GM23338 (cell line): ENCODE measurements at regions not wholly inside any gene's neighbourhood (a gene's known extent, or its start where the extent isn't known, plus 50 kb on each side); places are given as distances from the start of the nearest gene placed in this dataset.

Source experiments
- ATAC-seq: fragments of 200-7000 bp; cut with Tn5 transposase; 3 replicates; pipeline ENCODE4 v1.9.1; 2020
- DNase-seq: peaks from one replicate; pipeline ENCODE4 v3.0.0-alpha.2; 2015; ENCODE audit warnings: low spot score
- H2AFZ ChIP-seq: fragments of 200-600 bp; sonication (generic); 2 replicates; pipeline ENCODE4 v1.8.0; 2016; ENCODE audit warnings: antibody characterized with exemption, mild to moderate bottlenecking, moderate library complexity
- H3F3A ChIP-seq: fragments of 200-600 bp; sonication (generic); replicated peaks from 2 replicates; pipeline ENCODE4 v1.8.0; 2017; ENCODE audit warnings: antibody characterized with exemption, mixed run types, low read depth
- H3K27ac ChIP-seq: fragments of 200-600 bp; sonication (generic); 2 replicates; pipeline ENCODE4 v1.6.1; 2016; ENCODE audit warnings: low read depth
- H3K27me3 ChIP-seq: fragments of 200-600 bp; sonication (generic); 2 replicates; pipeline ENCODE4 v1.8.0; 2016; ENCODE audit warnings: mild to moderate bottlenecking, mixed run types, moderate library complexity; ENCODE audit not compliant: insufficient read depth
- H3K36me3 ChIP-seq: fragments of 200-600 bp; sonication (generic); 2 replicates; pipeline ENCODE4 v1.8.0; 2016; ENCODE audit warnings: mild to moderate bottlenecking; ENCODE audit not compliant: insufficient read depth
- H3K4me1 ChIP-seq: fragments of 200-600 bp; sonication (generic); 2 replicates; pipeline ENCODE4 v1.8.0; 2016; ENCODE audit warnings: mild to moderate bottlenecking, moderate library complexity; ENCODE audit not compliant: insufficient read depth
- H3K4me2 ChIP-seq: fragments of 200-600 bp; sonication (generic); 2 replicates; pipeline ENCODE4 v1.7.1; 2017; ENCODE audit warnings: mixed run types
- H3K4me3 ChIP-seq: fragments of 200-600 bp; sonication (generic); 2 replicates; pipeline ENCODE4 v1.6.1; 2016; ENCODE audit warnings: mixed run types
- H3K79me2 ChIP-seq: fragments of 200-600 bp; sonication (generic); replicated peaks from 2 replicates; pipeline ENCODE4 v1.8.0; 2017; ENCODE audit warnings: mild to moderate bottlenecking; ENCODE audit not compliant: insufficient read depth
- H3K9me2 ChIP-seq: fragments of 200-600 bp; sonication (generic); 2 replicates; pipeline ENCODE4 v1.8.0; 2017; ENCODE audit not compliant: insufficient read depth
- H4K20me1 ChIP-seq: fragments of 200-600 bp; sonication (generic); replicated peaks from 2 replicates; pipeline ENCODE4 v1.8.0; 2017; ENCODE audit warnings: mild to moderate bottlenecking; ENCODE audit not compliant: insufficient read depth
- H3K27ac Mint-ChIP-seq: 2 replicates; pipeline ENCODE4 v1.8.0; 2020; ENCODE audit warnings: inconsistent platforms, mild to moderate bottlenecking, moderate library complexity, mixed read lengths
- H3K27me3 Mint-ChIP-seq: 3 replicates; pipeline ENCODE4 v1.8.0; 2022; ENCODE audit warnings: low read depth, mild to moderate bottlenecking, moderate library complexity, mixed read lengths, inconsistent platforms; ENCODE audit not compliant: insufficient read depth, poor library complexity
- H3K36me3 Mint-ChIP-seq: 3 replicates; pipeline ENCODE4 v1.8.0; 2021; ENCODE audit warnings: low read depth, mild to moderate bottlenecking, inconsistent platforms, moderate library complexity, mixed read lengths
- H3K4me1 Mint-ChIP-seq: 3 replicates; pipeline ENCODE4 v1.8.0; 2020; ENCODE audit warnings: mild to moderate bottlenecking, inconsistent platforms, mixed read lengths
- H3K4me3 Mint-ChIP-seq: 3 replicates; pipeline ENCODE4 v1.8.0; 2021; ENCODE audit warnings: moderate library complexity, mild to moderate bottlenecking, inconsistent platforms, mixed read lengths
- H3K9me3 Mint-ChIP-seq: 3 replicates; pipeline ENCODE4 v1.8.0; 2020; ENCODE audit warnings: moderate library complexity, mild to moderate bottlenecking, inconsistent platforms, mixed read lengths
- ETS1 ChIP-seq: IDR thresholded peaks from 2 replicates; pipeline ENCODE4 v1.6.1; 2016; ENCODE audit warnings: antibody characterized with exemption
- EZH2 ChIP-seq: fragments of 200-600 bp; sonication (generic); IDR thresholded peaks from one replicate; pipeline ENCODE4 v1.8.0; 2017; ENCODE audit warnings: antibody characterized with exemption, mild to moderate bottlenecking, low read depth; ENCODE audit not compliant: unreplicated experiment
- JUNB ChIP-seq: IDR thresholded peaks from one replicate; pipeline ENCODE4 v1.6.1; 2016; ENCODE audit warnings: antibody characterized with exemption; ENCODE audit not compliant: unreplicated experiment
- NANOG ChIP-seq: IDR thresholded peaks from 2 replicates; pipeline ENCODE4 v1.6.1; 2016; ENCODE audit warnings: antibody characterized with exemption, borderline replicate concordance
- POLR2AphosphoS5 ChIP-seq: IDR thresholded peaks from 2 replicates; pipeline ENCODE4 v1.6.1; 2016; ENCODE audit warnings: antibody characterized with exemption, low read depth
- REST ChIP-seq: IDR thresholded peaks from one replicate; pipeline ENCODE4 v1.6.1; 2018; ENCODE audit warnings: antibody characterized with exemption; ENCODE audit not compliant: unreplicated experiment
- ZNF114 ChIP-seq: fragments of 250-450 bp; sonication (Bioruptor Pico); IDR thresholded peaks from 2 replicates; pipeline ENCODE4 v1.5.0; 2020; ENCODE audit warnings: mild to moderate bottlenecking, moderate library complexity
- ZNF331 ChIP-seq: fragments of 250-450 bp; sonication (Bioruptor Pico); IDR thresholded peaks from 2 replicates; pipeline ENCODE4 v1.5.0; 2020; ENCODE audit warnings: low read depth, mild to moderate bottlenecking, moderate library complexity
- TF ChIP-seq, protein P1 (sequence below), 2 experiments: fragments of 200-600 bp in 1 of 2; sonication (generic) in 1 of 2; conservative IDR thresholded peaks; 2 replicates each; pipeline versions ENCODE4 v1.5.1 to v1.6.1; 2016 to 2017; ENCODE audit warnings: antibody characterized with exemption in 2 of 2, low read depth in 2 of 2, mild to moderate bottlenecking in 2 of 2, moderate library complexity in 1 of 2

- TF ChIP-seq ZNF114 (no peak), POLR2AphosphoS5 (no peak), REST (no peak), JUNB (no peak), EZH2 (no peak)
These were observed 189.3 kb upstream of the GPRIN3 start (continued) for GRCh38 chr4:89496851-89497250.

GRCh38 chr4:89493367-89493766 lies 185.8 kb upstream of the GPRIN3 start:
- Histone ChIP-seq H3K4me1 (peaks cover 26% of the 10 kb centered on the region), H4K20me1 (no peaks in the 10 kb centered on the region), H3K27me3 (no peaks in the 10 kb centered on the region), H3K9me2 (no peaks in the 10 kb centered on the region), H3K79me2 (no peaks in the 10 kb centered on the region), H2AFZ (no peak overlapping the region), H3K36me3 (no peaks in the 10 kb centered on the region), H3F3A (no peaks in the 10 kb centered on the region), H3K4me3 (no peak overlapping the region), H3K4me2 (no peak overlapping the region), H3K27ac (no peak overlapping the region)
- Mint-ChIP-seq H3K4me3 (no peak overlapping the region), H3K27ac (no peak overlapping the region), H3K36me3 (peaks cover 5% of the 10 kb centered on the region), H3K9me3 (no peaks in the 10 kb centered on the region; the same call in 1 of the 3 replicates), H3K4me1 (peaks cover 26% of the 10 kb centered on the region), H3K27me3 (peaks cover 3% of the 10 kb centered on the region)
- no peak for DNase-seq
- TF ChIP-seq POLR2AphosphoS5 (no peak), ZNF114 (no peak), ZNF331 (CRISPR knock-in tag) (no peak), NANOG (no peak), ETS1 (no peak), JUNB (no peak)
- TF ChIP-seq, protein P1, sequence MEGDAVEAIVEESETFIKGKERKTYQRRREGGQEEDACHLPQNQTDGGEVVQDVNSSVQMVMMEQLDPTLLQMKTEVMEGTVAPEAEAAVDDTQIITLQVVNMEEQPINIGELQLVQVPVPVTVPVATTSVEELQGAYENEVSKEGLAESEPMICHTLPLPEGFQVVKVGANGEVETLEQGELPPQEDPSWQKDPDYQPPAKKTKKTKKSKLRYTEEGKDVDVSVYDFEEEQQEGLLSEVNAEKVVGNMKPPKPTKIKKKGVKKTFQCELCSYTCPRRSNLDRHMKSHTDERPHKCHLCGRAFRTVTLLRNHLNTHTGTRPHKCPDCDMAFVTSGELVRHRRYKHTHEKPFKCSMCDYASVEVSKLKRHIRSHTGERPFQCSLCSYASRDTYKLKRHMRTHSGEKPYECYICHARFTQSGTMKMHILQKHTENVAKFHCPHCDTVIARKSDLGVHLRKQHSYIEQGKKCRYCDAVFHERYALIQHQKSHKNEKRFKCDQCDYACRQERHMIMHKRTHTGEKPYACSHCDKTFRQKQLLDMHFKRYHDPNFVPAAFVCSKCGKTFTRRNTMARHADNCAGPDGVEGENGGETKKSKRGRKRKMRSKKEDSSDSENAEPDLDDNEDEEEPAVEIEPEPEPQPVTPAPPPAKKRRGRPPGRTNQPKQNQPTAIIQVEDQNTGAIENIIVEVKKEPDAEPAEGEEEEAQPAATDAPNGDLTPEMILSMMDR (conservative IDR thresholded peaks at IDR 0.05; ENCODE audit: low read depth in 2 of 2), result no peak
- ATAC-seq, result no peak
